AG09319 (cell line): ENCODE measurements at regions not wholly inside any gene's neighbourhood (a gene's known extent, or its start where the extent isn't known, plus 50 kb on each side); places are given as distances from the start of the nearest gene placed in this dataset.
"Not testable (repeated sequence)": the region's sequence is repeated elsewhere in the genome, so short reads cannot be mapped to it uniquely, and the experiment has no call there.

Experiments used
- DNase-seq: peaks from one replicate; pipeline ENCODE4 v3.0.0-alpha.2; 2010; ENCODE audit warnings: low read depth; ENCODE audit errors: extremely low read depth
- TF ChIP-seq, protein P1 (sequence below): IDR thresholded peaks from 2 replicates; pipeline ENCODE4 v1.5.1; 2011; ENCODE audit warnings: low read depth, mild to moderate bottlenecking, inconsistent platforms, low read length, moderate library complexity

GRCh38 chr13:50650592-50651504, 192.6 kb downstream of the DLEU7 start:
- peak; percentile 12 for DNase-seq
- TF ChIP-seq, protein P1, sequence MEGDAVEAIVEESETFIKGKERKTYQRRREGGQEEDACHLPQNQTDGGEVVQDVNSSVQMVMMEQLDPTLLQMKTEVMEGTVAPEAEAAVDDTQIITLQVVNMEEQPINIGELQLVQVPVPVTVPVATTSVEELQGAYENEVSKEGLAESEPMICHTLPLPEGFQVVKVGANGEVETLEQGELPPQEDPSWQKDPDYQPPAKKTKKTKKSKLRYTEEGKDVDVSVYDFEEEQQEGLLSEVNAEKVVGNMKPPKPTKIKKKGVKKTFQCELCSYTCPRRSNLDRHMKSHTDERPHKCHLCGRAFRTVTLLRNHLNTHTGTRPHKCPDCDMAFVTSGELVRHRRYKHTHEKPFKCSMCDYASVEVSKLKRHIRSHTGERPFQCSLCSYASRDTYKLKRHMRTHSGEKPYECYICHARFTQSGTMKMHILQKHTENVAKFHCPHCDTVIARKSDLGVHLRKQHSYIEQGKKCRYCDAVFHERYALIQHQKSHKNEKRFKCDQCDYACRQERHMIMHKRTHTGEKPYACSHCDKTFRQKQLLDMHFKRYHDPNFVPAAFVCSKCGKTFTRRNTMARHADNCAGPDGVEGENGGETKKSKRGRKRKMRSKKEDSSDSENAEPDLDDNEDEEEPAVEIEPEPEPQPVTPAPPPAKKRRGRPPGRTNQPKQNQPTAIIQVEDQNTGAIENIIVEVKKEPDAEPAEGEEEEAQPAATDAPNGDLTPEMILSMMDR = no peak

- TF ChIP-seq, protein P1 = no peak
- DNase-seq = no peak
Measured at GRCh38 chr13:50651922-50652321, 191.6 kb downstream of the DLEU7 start.

DNA sequence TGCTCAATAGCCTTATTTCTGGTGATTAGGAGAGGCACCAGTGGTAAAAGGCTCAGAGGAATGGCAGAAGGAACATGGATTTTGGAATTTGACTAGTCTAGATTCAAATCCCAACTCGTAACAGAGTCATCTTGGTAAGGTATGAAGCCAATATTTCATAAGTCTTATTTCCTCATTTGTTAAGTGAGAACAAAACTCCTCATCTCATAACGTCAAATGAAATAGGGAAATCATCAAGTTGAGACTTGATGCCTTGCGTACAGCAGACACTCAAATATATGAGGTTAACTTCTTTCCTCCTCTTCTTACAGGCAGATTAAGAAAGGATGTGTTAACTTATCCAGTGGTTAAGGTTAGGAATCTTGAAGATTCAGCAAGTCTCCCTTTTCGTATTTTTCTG, 189.2 kb downstream of the DLEU7 start:
- TF ChIP-seq, protein P1 = no peak

GRCh38 chr13:50661881-50662280, 181.6 kb downstream of the DLEU7 start:
- DNase-seq = not testable (repeated sequence)

More for the DNA sequence above, 189.2 kb downstream of the DLEU7 start:
- no peak for DNase-seq

- DNase-seq = no peak
- TF ChIP-seq, protein P1 = no peak
Measured at GRCh38 chr13:50664951-50665350, 178.5 kb downstream of the DLEU7 start.

DNA sequence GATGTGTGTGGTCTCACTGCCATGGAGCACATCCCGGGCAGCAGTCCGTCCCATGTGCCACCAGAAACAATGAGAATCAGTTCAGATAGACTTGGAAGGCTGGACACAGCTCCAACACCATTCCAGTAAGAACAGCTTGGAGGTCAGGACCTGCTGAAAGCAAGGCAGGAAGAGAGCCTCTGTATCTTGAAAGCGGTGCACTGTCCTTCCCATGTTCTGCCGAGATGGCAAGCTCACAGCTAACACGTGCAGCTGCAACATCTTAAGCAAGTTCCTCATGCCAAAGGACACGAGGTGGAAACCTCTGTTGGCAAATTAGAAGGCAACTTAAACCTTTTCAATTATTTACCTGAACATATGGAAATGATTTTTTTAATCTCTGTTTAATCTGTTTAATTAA, 175.4 kb downstream of the DLEU7 start:
- TF ChIP-seq, protein P1 = no peak
- DNase-seq = no peak

- TF ChIP-seq, protein P1 = no peak
- no peak for DNase-seq
Measured at GRCh38 chr13:50668691-50669271, 174.7 kb downstream of the DLEU7 start.
